Activated T-cell treated with anti-CD3 and anti-CD28 coated beads, Interleukin-2, amount 50 U/mL, for 4 hours (primary cell): ENCODE measurements at regions not wholly inside any gene's neighbourhood (a gene's known extent, or its start where the extent isn't known, plus 50 kb on each side); places are given as distances from the start of the nearest gene placed in this dataset.
"Not testable (repeated sequence)": the region's sequence is repeated elsewhere in the genome, so short reads cannot be mapped to it uniquely, and the experiment has no call there.

Experiments used
- ATAC-seq, 2 donors: fragments of 200-7000 bp; cut with Tn5 transposase; one replicate each; pipeline ENCODE4 v1.10.0; 2021
- DNase-seq: peaks from one replicate; pipeline ENCODE4 v3.0.0-alpha.2; 2020
- H3K27me3 Mint-ChIP-seq: one replicate; pipeline ENCODE4 v1.8.0; 2021; ENCODE audit warnings: low read depth, mixed read lengths
- H3K36me3 Mint-ChIP-seq: one replicate; pipeline ENCODE4 v1.8.0; 2022; ENCODE audit warnings: mixed read lengths; ENCODE audit not compliant: insufficient read depth
- H3K4me1 Mint-ChIP-seq: one replicate; pipeline ENCODE4 v1.8.0; 2021; ENCODE audit warnings: low read depth, mixed read lengths
- H3K4me3 Mint-ChIP-seq: one replicate; pipeline ENCODE4 v1.8.0; 2021; ENCODE audit warnings: mild to moderate bottlenecking, moderate library complexity, mixed read lengths
- H3K9me3 Mint-ChIP-seq: one replicate; pipeline ENCODE4 v1.8.0; 2021; ENCODE audit warnings: mixed read lengths

GRCh38 chr4:43089730-43090129 lies 197.2 kb downstream of the GRXCR1 start:
- Mint-ChIP-seq H3K27me3 (no peaks in the 10 kb centered on the region), H3K36me3 (no peaks in the 10 kb centered on the region), H3K9me3 (no peaks in the 10 kb centered on the region), H3K4me3 (no peak overlapping the region), H3K4me1 (no peaks in the 10 kb centered on the region)
- ATAC-seq (no peak), DNase-seq (no peak)

- Mint-ChIP-seq H3K9me3 (no peaks in the 10 kb centered on the region), H3K4me1 (no peaks in the 10 kb centered on the region), H3K4me3 (no peak overlapping the region), H3K36me3 (no peaks in the 10 kb centered on the region), H3K27me3 (no peaks in the 10 kb centered on the region)
- DNase-seq (no peak), ATAC-seq (no peak)
Measured at GRCh38 chr4:43103048-43103447, 210.5 kb downstream of the GRXCR1 start.

GRCh38 chr4:43112139-43112538 lies 219.6 kb downstream of the GRXCR1 start:
- ATAC-seq, result no peak

GRCh38 chr4:43113196-43113595 lies 220.7 kb downstream of the GRXCR1 start:
- Mint-ChIP-seq H3K4me1 (no peaks in the 10 kb centered on the region), H3K27me3 (no peaks in the 10 kb centered on the region), H3K4me3 (no peak overlapping the region), H3K36me3 (no peaks in the 10 kb centered on the region), H3K9me3 (peaks cover 9% of the 10 kb centered on the region)
- no peak for ATAC-seq
- no peak for DNase-seq

More at GRCh38 chr4:43112139-43112538, 219.6 kb downstream of the GRXCR1 start:
- Mint-ChIP-seq H3K4me1 (no peaks in the 10 kb centered on the region), H3K4me3 (no peak overlapping the region), H3K9me3 (peaks cover 9% of the 10 kb centered on the region), H3K36me3 (no peaks in the 10 kb centered on the region), H3K27me3 (no peaks in the 10 kb centered on the region)
- DNase-seq, result no peak

DNA sequence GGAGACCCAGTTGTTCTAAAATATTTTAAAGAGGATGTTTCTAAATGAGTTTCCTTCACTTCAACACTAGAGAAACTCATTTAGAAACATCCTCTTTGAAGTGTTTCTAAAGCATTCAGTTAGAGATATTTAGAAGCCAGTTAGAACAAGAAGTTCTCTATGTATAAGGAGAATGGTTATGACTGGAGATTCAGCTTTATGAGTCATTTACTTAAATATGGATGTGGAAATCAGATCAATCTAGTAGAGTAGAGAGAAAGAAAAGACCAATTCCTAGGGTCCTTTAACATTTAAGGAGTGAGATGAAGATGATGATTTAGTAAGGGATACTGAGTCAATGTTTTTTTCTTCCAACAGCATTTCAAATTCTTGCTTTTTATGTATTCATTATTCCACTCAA lies 234.1 kb downstream of the GRXCR1 start:
- Mint-ChIP-seq H3K4me1 (no peaks in the 10 kb centered on the region), H3K4me3 (no peak overlapping the region), H3K27me3 (no peaks in the 10 kb centered on the region), H3K9me3 (no peaks in the 10 kb centered on the region), H3K36me3 (no peaks in the 10 kb centered on the region)
- DNase-seq (no peak), ATAC-seq (no peak)

DNA sequence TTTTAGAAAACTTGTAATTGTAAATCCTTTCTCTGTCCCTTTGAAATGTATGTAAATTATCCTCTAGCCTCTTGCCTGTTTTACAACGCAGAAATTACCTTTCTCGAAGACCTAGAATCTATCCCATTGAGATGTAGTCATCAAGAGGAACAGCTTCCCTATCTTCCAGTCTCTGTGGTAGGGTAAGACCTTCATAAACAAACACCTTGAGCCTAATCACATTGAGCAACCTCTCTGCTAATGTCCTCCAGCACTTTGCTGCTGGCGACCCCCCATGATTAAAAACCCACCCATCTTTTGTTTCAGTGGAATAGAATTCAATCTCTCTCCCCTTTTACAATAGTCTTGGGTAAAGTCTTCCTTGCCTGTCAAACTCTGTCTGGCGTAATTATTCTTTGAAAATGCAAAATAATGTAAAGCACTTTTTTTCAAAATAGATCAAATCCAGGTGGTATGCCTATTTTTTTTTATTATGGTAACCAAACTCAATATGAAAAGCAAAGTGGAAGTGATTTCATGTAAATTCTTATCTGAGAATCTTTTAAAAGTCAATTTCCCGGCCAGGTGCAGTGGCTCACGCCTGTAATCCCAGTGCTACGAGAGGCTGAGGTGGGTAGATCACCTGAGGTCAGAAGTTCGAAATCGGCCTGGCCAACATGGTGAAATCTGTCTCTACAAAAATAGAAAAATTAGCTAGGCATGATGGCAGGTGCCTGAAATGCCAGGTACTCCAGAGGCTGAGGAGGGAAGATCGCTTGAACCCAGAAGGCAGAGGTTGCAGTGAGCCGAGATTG lies 237.9 kb downstream of the GRXCR1 start:
- Mint-ChIP-seq H3K4me3 (no peak overlapping the region), H3K27me3 (no peaks in the 10 kb centered on the region), H3K36me3 (no peaks in the 10 kb centered on the region), H3K4me1 (no peaks in the 10 kb centered on the region), H3K9me3 (no peaks in the 10 kb centered on the region)
- no peak for ATAC-seq
- no peak for DNase-seq

DNA sequence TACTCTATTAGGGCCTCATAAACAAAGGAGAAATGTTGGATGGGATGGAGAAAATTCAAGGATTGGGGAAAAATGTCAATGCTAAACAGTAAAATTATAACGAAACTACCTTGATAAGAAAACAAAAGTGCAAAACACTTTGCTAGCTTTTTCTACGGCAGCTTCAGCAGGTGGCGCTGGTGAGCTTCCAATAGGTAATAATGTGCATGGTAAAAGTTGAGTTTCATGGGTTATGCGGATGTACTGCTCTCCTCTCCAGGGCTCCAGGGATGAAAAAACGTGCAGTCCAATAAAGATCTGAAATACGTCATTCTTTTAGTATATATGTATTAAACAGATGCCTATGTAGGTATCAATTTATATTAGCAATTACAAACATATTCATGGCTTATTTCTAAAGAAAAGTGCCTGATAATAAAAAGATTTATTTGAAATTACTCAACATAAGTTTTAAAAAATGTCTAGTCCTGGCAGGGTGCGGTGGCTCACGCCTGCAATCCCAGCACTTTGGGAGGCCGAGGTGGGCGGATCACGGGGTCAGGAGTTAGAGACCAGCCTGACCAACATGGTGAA lies 239.6 kb downstream of the GRXCR1 start:
- H3K4me3 Mint-ChIP-seq, result no peak overlapping the region
- ATAC-seq, result no peak
- no peaks in the 10 kb centered on the region for H3K4me1 Mint-ChIP-seq
- no peaks in the 10 kb centered on the region for H3K27me3 Mint-ChIP-seq
- H3K36me3 Mint-ChIP-seq, result no peaks in the 10 kb centered on the region
- H3K9me3 Mint-ChIP-seq, result no peaks in the 10 kb centered on the region
- DNase-seq, result no peak

DNA sequence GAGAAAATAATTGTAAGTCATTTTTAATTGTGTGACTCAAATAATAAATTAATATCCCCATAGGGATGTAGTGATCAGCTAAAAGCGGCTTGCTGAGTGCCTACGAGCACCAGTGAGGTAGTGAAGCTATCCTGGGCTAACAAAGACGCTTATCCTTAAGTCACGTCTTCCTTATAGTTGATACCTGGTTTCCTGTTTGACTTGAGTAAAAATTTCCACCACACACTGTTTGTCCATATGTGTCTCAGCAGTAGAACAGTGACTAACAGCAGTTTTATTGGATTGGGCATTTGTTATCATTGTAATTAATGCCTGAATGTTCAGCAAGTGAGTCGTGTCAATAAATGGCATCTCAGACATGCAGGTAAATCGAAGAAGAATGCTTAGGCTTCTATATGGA lies 241.1 kb downstream of the GRXCR1 start:
- no peaks in the 10 kb centered on the region for H3K27me3 Mint-ChIP-seq
- ATAC-seq, result no peak
- H3K4me3 Mint-ChIP-seq, result no peak overlapping the region
- DNase-seq, result no peak
- H3K36me3 Mint-ChIP-seq, result no peaks in the 10 kb centered on the region
- H3K4me1 Mint-ChIP-seq, result no peaks in the 10 kb centered on the region
- no peaks in the 10 kb centered on the region for H3K9me3 Mint-ChIP-seq

DNA sequence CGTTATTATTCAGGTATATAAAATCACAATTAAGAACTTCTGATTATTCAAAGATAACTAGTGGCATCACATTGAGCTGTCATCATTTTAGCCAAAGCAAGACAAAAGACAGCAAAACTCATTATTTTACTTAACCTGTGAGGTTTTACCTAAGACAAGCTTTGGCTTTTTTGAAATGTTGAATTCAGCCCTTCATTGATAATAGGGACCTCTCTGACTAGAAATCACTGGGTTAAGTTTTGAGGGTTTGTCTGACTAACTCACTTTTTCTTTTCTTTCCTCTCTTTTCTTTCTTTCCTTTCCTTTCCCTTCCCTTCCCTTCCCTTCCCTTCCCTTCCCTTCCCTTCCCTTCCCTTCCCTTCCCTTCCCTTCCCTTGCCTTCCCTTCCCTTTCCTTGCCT lies 244.2 kb downstream of the GRXCR1 start:
- no peak for DNase-seq
- Mint-ChIP-seq H3K4me1 (no peaks in the 10 kb centered on the region), H3K4me3 (no peak overlapping the region), H3K27me3 (no peaks in the 10 kb centered on the region), H3K36me3 (no peaks in the 10 kb centered on the region), H3K9me3 (peaks cover 10% of the 10 kb centered on the region)
- ATAC-seq, result no peak

GRCh38 chr4:43146198-43146597 lies 253.7 kb downstream of the GRXCR1 start:
- no peak for ATAC-seq
- Mint-ChIP-seq H3K36me3 (no peaks in the 10 kb centered on the region), H3K9me3 (peaks cover 16% of the 10 kb centered on the region), H3K4me3 (no peak overlapping the region), H3K4me1 (no peaks in the 10 kb centered on the region), H3K27me3 (no peaks in the 10 kb centered on the region)
- DNase-seq, result no peak

DNA sequence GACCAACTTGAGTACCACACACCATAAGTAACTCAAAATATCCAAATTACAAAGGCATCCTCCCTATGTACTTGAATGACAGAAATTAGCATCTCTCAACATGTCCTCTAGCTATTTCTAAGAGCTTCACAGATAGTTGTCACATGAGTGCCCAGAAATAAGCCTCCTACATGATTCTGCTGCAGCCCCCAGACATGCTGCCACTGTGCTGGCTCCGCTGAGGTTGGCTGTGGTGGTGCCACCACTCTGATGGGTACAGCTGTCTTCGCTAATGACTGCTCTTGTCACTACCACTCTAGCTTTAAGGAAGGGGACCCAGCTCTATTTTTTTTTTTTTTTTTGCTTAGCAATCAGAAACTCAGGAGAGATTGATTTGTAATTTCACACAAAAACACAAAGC lies 256.0 kb downstream of the GRXCR1 start:
- Mint-ChIP-seq H3K4me3 (no peak overlapping the region), H3K4me1 (no peaks in the 10 kb centered on the region), H3K36me3 (no peaks in the 10 kb centered on the region), H3K27me3 (no peaks in the 10 kb centered on the region), H3K9me3 (peaks cover 16% of the 10 kb centered on the region)
- ATAC-seq (no peak), DNase-seq (no peak)

DNA sequence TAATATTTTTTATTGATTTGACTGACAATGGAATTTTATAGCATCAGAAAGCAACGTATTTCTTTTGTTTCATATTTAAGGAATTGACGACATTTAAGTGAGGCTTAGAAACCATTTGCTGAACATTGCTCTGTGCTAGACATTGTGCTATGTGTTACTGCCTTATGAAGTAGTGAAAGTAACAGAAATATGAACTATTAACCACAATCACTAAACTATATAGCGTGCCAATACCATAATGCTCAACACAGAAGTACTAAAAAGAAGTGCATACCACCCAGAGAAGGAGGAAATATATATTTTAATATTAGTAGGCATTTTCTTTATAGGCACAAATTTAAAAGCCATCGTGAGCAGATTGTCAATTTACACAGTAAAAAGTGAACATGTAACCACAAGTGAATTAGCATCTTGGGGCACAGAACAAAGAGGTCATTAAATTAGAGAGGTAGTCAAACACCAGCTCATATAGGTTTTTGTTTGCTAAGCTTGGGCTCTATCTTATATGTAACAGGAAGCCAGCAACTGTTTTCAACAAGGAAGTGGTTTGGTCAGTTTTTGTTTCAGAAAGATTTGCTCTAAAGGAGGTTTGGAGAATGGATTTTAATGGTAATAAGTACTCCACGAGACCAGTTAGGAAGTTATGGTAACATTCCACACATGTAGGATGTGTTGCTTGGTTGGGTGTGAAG lies 270.7 kb downstream of the GRXCR1 start:
- Mint-ChIP-seq H3K4me1 (no peaks in the 10 kb centered on the region), H3K4me3 (no peak overlapping the region), H3K36me3 (no peaks in the 10 kb centered on the region), H3K9me3 (peaks cover 3% of the 10 kb centered on the region), H3K27me3 (no peaks in the 10 kb centered on the region)
- no peak for ATAC-seq
- no peak for DNase-seq

DNA sequence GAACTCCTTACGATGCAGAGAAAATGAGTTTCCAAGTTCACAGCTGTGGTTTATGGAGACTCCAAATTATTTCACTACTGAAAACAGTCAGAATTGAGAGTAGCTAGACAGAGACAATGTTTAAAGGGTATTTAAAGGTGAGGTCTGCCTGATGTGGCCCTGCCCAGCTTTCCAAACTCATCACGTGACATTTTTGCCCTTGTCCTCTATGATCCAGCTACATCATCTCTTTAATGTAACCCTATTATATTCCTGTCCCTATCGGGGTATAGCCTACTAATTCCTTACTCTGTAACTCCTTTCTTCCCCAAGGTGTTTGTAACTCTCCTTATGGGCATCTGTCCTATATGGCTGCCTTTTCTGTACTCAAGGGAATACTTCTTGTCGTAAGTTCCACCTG lies 297.2 kb downstream of the GRXCR1 start:
- no peak for DNase-seq
- no peaks in the 10 kb centered on the region for H3K9me3 Mint-ChIP-seq
- no peak overlapping the region for H3K4me3 Mint-ChIP-seq
- H3K36me3 Mint-ChIP-seq, result no peaks in the 10 kb centered on the region
- no peaks in the 10 kb centered on the region for H3K27me3 Mint-ChIP-seq
- ATAC-seq, result no peak
- H3K4me1 Mint-ChIP-seq, result no peaks in the 10 kb centered on the region

DNA sequence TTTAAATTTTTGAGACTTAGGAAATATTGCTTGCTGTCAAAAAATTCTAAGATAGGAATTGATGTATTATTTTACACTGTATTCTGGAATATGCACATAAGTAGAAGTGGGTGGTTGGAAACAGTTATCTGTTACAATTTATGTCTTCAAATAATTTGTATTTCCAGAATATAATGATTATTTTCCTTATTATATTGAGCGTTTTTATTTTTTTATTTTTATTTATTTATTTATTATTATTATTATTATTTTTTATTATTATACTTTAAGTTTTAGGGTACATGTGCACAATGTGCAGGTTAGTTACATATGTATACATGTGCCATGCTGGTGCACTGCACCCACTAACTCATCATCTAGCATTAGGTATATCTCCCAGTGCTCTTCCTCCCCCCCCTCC lies 320.1 kb downstream of the GRXCR1 start:
- not testable (repeated sequence) for H3K36me3 Mint-ChIP-seq, H3K27me3 Mint-ChIP-seq, H3K4me1 Mint-ChIP-seq, H3K4me3 Mint-ChIP-seq, DNase-seq, ATAC-seq, H3K9me3 Mint-ChIP-seq

GRCh38 chr4:43223820-43224219 lies 331.3 kb downstream of the GRXCR1 start:
- DNase-seq (no peak), ATAC-seq (no peak)
- Mint-ChIP-seq H3K27me3 (no peaks in the 10 kb centered on the region), H3K9me3 (peaks cover 7% of the 10 kb centered on the region), H3K4me1 (no peaks in the 10 kb centered on the region), H3K4me3 (no peak overlapping the region), H3K36me3 (no peaks in the 10 kb centered on the region)
